HFF-Myc (cell line): ENCODE measurements at regions not wholly inside any gene's neighbourhood (a gene's known extent, or its start where the extent isn't known, plus 50 kb on each side); places are given as distances from the start of the nearest gene placed in this dataset.

ENCODE experiments used
- DNase-seq: peaks from one replicate; pipeline ENCODE4 v3.0.0-alpha.2; 2011; ENCODE audit warnings: low read depth; ENCODE audit errors: extremely low read depth
- H3K4me3 ChIP-seq: replicated peaks from 2 replicates; pipeline ENCODE4 v1.5.1; 2011; ENCODE audit warnings: low read depth, mild to moderate bottlenecking, control low read depth, low read length
- TF ChIP-seq, protein P1 (sequence below): IDR thresholded peaks from 2 replicates; pipeline ENCODE4 v1.5.1; 2012; ENCODE audit warnings: mild to moderate bottlenecking, low read depth, low read length, control low read depth; ENCODE audit errors: missing control alignments

DNA sequence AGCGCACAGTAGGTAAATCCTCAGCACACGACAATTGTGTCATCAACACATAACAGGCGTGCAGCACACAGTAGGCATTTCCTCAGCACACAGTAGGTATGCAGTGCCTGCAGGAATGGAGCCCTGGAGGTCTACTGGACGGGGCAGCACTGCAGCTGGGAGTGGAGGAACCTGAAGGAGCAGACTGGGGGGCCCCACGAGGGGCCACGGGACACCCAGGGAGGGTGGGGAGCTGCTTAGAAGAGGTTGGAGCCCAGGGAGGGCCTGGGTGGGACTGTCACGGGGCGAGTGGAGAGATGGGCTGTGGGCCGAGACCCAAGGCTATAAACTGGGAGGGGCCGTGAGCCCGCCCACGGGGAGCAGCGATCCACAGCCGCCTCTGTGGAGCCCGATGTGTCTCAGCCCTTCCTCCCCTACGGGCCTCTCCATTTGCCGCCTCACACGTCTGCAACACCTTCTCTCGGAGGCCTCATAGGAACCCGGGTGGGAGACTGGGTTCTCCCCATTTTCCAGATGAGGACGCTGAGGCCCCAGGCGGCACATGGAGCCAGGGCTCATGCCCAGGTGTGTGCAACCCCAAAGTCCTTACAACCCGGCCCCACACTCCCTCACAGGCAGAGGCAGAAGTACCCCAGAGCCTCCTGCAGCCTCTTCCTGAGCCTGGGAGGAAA is 101.5 kb downstream of the MICALL2 start:
- TF ChIP-seq, protein P1, sequence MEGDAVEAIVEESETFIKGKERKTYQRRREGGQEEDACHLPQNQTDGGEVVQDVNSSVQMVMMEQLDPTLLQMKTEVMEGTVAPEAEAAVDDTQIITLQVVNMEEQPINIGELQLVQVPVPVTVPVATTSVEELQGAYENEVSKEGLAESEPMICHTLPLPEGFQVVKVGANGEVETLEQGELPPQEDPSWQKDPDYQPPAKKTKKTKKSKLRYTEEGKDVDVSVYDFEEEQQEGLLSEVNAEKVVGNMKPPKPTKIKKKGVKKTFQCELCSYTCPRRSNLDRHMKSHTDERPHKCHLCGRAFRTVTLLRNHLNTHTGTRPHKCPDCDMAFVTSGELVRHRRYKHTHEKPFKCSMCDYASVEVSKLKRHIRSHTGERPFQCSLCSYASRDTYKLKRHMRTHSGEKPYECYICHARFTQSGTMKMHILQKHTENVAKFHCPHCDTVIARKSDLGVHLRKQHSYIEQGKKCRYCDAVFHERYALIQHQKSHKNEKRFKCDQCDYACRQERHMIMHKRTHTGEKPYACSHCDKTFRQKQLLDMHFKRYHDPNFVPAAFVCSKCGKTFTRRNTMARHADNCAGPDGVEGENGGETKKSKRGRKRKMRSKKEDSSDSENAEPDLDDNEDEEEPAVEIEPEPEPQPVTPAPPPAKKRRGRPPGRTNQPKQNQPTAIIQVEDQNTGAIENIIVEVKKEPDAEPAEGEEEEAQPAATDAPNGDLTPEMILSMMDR, result no peak
- no peak overlapping the region for H3K4me3 ChIP-seq
- DNase-seq, result no peak

GRCh38 chr7:1358376-1359050 is 100.8 kb downstream of the MICALL2 start:
- TF ChIP-seq, protein P1, result no peak
- no peak for DNase-seq

GRCh38 chr7:1359051-1359400 is 100.2 kb downstream of the MICALL2 start:
- TF ChIP-seq, protein P1, result no peak
- H3K4me3 ChIP-seq, result no peak overlapping the region
- no peak for DNase-seq

More at GRCh38 chr7:1358376-1359050, 100.8 kb downstream of the MICALL2 start:
- no peak overlapping the region for H3K4me3 ChIP-seq

DNA sequence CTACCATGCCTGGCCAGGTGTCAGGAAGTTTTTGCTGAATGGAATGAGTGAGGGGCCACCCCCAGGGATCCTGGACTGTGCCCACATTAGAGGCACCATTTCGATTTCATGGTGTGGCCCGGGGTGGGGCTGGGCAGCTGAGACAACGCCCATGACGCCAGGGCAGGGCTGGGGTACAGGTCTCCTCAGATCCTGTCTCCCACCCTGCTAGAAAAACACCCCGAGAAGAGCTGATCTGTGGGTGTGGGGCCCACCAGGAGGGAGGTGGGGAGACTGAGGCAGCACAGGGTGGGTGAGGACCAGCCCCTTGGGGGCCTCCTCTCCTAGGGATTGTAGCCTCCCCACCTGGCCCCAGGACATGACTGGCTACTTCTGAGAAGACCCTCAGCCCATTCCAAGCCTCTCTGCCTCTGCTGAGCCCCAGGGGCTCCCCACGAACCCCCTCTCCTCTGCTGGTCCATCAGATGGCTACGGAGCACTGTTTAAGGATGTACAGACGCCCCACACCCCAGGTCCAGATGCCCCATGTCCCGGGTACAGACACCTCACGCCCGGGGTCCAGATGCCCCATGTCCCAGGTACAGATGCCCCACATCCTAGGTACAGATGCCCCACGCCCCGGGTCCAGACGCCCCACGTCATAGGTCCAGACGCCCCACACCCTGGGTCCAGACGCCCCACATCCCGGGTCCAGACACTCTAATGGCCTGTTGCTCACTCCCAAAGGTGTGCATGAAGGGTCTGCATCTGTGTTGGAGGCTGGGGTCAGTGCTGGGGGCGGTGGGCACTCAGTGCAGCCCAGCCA is 99.4 kb downstream of the MICALL2 start:
- TF ChIP-seq, protein P1, result no peak
- no peak for DNase-seq
- H3K4me3 ChIP-seq, result no peak overlapping the region

DNA sequence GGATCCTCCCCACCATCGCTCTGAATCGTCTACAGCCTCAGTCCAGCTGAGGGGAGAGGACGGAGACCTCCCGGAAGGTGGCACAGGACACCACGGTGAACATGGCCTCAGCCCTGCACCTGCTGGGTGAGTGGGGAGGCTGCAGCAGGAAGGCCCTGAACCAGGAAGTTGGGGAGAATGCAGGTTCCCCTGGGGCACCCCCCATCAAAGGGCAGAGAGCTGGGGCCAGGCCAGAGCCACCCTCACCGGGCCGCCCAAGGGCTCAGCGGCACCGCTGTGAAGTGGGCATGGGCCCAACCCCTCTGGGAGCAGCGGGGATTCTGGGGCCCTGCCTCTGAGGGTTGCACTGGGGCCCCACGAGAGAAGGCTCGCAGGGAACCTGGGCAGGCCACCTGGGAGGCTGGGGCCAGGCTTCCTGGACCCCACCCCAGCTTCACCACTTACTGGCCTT is 98.7 kb downstream of the MICALL2 start:
- H3K4me3 ChIP-seq, result no peak overlapping the region
- TF ChIP-seq, protein P1, result no peak
- no peak for DNase-seq

- no peak overlapping the region for H3K4me3 ChIP-seq
- DNase-seq, result no peak
- TF ChIP-seq, protein P1, result no peak
Observed at GRCh38 chr7:1361016-1361755, 98.1 kb downstream of the MICALL2 start.
